ENCODE measurements at regions not wholly inside any gene's neighbourhood (a gene's known extent, or its start where the extent isn't known, plus 50 kb on each side); places are given as distances from the start of the nearest gene placed in this dataset.

DNA sequence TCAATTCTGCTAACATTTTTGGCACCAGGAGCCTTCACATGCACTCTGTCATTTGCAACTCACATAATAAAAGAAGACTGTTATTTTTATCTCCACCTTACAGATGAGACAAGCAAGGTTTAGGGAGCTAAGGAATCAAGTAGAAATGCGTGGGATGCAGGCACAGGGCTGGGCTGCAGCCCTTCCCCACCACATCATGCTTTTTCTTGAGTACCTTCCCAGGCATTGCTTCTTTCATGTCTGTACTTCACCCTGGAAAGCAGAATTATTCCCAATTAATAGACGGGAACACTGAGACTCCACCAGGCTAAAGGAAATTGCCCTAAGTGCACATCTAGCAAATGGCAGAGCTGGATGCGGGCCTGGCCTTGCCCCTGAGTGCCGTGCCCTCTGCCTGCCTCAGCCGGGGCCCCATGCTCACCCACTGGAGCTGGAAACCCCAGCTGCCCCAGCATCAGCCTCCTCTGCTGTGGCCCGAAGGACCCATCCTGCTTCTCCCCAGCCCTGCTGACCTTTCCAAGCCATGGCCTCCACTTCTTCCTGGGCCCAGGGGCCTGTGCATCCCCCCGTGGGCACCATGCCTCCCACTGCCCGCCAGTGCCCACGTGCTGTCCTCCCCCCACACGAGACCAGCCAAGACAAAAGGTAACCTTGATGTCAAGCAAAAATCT is 257.5 kb downstream of the TOMM20 start:
- TF ChIP-seq, protein P1, sequence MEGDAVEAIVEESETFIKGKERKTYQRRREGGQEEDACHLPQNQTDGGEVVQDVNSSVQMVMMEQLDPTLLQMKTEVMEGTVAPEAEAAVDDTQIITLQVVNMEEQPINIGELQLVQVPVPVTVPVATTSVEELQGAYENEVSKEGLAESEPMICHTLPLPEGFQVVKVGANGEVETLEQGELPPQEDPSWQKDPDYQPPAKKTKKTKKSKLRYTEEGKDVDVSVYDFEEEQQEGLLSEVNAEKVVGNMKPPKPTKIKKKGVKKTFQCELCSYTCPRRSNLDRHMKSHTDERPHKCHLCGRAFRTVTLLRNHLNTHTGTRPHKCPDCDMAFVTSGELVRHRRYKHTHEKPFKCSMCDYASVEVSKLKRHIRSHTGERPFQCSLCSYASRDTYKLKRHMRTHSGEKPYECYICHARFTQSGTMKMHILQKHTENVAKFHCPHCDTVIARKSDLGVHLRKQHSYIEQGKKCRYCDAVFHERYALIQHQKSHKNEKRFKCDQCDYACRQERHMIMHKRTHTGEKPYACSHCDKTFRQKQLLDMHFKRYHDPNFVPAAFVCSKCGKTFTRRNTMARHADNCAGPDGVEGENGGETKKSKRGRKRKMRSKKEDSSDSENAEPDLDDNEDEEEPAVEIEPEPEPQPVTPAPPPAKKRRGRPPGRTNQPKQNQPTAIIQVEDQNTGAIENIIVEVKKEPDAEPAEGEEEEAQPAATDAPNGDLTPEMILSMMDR (IDR thresholded peaks at IDR 0.05; ENCODE audit: poor library complexity, severe bottlenecking), result no peak
- no peak for TF ChIP-seq EP300 (conservative IDR thresholded peaks at IDR 0.05; ENCODE audit: poor library complexity, severe bottlenecking)

All from neural cell (in vitro differentiated cells).